ENCODE measurements at regions not wholly inside any gene's neighbourhood (a gene's known extent, or its start where the extent isn't known, plus 50 kb on each side); places are given as distances from the start of the nearest gene placed in this dataset.
"Not testable (repeated sequence)": the region's sequence is repeated elsewhere in the genome, so short reads cannot be mapped to it uniquely, and the experiment has no call there.

DNA sequence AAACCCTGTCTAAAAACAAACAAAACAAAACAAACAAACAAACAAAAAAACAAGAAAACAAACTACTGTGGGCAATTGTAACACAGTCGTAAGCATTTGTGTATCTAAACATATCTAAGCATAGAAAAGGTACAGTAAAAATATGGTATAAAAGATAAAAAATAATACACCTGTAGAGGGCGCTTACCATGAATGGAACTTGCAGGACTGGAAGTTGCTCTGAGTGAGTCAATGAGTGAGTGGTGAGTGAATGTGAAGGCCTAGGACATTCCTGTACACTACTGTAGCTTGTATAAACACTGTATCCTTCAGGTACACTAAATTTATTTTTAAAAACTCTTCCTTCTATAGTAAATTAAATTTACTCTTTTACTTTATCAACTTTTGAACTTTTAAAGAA lies 332.0 kb downstream of the ZNF248 start:
- TF ChIP-seq CTCF (IDR thresholded peaks at IDR 0.05; ENCODE audit: poor library complexity); EZH2 (IDR thresholded peaks at IDR 0.05; ENCODE audit: borderline replicate concordance); EZH2phosphoT487 (IDR thresholded peaks at IDR 0.05; ENCODE audit: low read depth, severe bottlenecking, unreplicated experiment): not testable (repeated sequence)

Measured in hepatocyte (in vitro differentiated cells).